ENCODE measurements at regions not wholly inside any gene's neighbourhood (a gene's known extent, or its start where the extent isn't known, plus 50 kb on each side); places are given as distances from the start of the nearest gene placed in this dataset.
"Not testable (repeated sequence)": the region's sequence is repeated elsewhere in the genome, so short reads cannot be mapped to it uniquely, and the experiment has no call there.

DNA sequence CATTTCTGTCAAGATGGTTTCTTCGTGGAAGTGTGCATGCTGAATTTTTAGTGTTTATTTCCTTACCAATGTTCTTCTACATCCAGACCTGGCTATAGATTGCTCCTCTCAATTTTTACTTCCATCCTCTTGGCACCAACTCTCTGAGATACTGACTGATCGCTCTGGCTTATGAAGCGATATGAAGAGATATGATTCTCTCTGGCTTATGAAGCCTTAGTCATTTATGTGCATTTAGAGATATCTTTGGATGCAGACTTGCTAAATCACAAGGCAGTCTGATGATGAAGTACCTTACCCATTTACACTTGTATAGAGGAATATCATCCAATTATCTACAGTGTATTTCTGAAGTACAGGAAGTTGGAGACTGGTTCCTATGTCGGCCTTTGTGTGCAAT, 295.4 kb upstream of the STXBP5 start:
- no peak for DNase-seq

DNA sequence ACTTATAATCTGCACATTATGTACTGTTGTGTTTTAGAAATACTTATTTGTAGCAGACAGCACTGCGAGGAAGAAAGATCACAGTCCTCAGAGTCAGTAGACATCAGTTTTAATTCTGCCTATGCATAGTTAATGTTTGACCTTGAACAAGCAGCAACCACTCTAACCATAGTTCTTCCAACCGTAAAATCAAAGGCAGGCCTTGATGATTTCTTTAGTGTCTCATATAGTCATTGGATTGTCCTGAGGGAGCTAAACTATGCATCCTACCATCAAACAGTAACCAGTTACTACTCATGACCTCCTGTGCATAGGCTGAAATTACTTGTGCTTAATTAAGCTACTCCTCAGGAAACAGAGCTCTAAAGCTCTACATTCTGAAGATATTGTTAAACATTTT, 294.8 kb upstream of the STXBP5 start:
- no peak for DNase-seq

DNA sequence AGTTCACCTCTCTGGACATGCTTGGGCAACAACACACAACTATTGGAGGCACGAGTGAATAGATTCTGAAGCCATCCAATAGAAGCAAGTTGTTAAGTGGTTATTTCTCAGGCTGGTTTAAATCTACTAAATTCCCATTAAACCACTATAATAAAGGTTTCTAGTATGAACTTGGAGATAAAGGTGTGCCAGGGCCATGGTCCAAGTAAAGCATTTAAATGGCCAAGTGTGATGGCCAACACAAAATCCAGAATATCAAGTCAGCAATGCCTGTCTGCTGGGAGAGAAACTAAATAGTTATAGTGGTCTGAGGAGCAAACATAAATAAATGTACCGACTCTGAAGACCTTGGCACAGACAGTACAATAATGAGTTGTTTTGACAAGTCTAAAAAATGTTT, 294.3 kb upstream of the STXBP5 start:
- DNase-seq, result no peak

DNA sequence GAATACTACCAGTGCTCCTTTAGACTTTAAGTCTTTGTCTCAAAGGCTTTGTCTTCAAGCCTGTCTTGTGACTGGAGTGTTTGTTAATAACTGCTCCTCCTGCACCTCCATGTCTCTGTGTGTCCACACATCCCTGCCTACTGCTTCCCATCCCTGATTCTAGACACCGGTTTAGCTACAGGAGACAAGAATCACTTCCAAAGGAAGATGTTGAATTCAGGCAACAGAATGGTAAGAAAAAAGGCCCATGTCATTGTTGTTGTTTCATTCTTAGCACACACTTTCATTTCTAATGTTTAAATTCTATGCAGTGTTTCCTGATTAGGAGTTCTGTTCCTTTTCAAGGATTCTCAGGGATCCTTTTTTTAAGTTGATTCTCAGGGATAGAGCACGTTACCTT, 293.6 kb upstream of the STXBP5 start:
- no peak for DNase-seq

DNA sequence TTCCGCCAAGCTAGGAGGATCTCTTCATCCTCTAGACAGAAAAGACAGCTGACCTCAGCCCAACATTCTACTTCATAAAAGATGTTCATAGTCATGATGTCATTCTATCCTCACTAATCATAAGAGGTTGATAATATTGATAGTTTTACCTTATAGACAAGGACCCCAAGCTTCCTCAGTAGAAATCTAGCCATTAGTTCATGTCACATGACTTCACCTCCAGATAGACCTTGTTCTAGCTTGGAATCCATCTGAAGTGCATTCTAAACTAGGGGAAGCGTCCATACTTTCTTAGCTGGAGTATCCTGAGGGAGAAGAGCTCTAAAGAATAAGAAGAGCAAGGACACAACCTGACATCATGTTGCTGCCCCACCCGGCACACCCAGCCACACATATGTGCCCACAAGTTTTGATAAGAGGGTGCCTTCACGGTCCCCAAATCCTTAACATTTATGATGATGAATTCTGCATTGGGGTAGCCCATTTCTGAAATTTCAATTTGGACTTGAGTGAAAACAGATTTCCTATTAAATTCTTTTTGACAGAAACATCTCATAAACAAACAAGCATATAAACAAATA, 292.5 kb upstream of the STXBP5 start:
- DNase-seq, result no peak

DNA sequence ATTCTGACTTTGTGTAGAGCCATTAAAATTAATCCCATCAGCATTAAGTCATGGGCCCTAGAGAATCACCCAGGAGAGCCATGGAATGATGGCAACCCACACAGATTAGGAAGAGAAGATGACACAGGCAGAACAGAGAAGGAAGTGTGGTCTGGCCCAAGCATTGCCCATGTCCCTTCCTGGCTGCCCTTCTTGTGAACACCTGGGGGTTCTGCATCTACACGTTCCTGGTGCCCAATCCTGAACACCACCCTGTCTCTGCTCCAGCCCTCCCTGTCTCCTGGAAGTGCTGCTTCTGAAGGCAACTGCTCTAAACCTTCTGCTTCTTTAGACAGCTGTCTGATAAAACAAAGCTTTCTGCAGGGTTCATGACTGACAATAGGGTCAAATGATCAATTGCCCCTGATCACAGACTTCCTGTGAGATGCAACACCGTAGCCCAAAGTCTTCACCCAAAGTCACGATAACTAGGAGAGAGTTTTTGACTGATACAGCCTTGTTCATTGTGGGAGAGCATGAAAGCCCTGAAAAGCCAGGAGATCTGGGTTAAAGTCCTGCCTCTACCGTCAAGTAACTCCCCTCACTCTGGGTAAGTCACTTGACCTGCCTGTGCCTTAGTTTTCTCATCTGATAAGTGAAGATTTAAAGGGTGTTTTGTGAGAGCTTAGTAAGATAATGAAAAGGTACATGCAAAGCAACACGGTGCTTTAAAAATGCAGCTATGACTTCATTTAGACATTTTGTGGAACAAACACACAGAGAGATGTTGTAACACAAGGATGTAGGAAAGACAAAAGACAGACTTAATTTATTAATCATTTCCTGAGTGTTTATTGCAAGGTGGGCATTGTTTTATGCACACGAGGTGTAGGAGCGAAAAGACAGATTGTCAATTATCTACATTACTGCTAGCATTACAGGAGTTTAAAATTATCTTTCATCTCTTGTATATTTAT, 291.2 kb upstream of the STXBP5 start:
- no peak for DNase-seq

DNA sequence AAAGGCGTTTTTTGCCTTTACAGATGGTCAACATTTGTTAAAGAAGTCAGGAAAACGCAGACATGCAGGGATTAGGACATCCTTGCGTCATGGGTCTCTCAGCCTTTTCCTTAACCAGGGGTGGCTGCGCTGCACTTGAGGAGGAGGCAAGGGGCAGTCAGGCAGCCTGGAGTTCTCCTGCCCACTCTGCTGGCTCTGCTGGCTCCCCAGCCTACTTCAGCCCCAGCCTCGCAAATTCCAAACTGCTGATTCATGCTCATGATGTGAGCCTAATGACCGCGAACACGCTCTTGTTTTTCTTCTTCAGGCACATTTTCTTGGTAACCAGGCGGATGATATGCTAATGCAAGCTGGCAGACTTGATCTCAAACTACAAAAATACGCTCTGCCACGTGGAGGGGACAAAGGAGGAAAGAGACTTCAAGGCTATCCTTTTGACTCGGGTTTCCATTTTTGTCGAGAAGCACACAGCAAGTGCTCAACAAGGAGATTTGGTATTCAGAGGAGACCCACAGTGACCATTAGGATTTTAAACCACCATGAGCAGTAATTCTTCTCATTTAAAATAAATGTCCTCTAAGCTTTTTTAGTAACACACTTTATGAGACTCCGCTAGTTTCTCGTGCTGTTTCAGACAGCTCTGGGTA, 290.3 kb upstream of the STXBP5 start:
- DNase-seq, result no peak

DNA sequence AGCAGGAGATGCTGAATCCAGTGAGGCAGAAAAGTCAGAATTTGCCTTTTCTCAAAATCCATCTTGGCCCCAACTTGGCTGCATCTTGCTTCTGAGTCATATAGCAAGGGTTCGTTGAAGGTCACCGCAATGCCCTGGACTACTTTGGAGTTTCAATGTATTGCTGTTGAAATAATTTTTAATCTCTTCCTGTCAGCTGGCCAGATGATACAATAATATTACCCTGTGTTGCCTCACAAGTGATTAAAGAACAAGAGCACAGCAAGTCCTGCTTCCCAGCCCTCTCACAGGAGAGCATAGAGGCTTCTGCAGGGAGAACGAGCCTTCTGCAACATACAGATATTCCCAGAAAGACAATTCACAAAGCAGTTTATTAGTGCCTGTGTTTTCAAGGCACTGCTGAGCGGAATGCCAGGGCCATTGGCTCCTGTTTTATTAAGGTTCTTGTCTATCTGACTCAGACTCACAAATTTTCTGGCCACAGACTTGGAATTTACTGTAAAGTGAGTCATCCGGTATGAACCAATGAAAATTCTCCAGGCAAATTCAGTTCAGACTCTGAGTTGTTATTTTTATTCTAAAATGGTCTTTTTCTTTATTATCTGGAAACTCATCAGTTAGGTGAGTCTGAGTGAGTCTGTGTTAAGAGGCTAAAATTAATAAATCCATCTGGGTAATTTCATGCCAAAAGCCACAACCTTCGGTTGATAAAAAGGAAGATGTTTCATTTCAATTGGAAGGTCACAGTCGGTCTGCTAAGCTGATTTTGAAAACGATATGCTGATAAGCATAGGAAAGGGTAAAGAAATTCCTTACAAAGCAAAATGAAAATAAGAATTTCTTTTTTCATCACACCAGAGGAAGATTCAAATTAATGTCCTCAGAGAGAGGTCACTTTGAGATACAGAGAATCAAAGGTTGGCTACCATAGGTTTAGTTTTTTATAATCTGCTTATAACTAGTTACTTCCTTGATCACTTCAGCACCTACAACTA, 289.4 kb upstream of the STXBP5 start:
- DNase-seq, result no peak

DNA sequence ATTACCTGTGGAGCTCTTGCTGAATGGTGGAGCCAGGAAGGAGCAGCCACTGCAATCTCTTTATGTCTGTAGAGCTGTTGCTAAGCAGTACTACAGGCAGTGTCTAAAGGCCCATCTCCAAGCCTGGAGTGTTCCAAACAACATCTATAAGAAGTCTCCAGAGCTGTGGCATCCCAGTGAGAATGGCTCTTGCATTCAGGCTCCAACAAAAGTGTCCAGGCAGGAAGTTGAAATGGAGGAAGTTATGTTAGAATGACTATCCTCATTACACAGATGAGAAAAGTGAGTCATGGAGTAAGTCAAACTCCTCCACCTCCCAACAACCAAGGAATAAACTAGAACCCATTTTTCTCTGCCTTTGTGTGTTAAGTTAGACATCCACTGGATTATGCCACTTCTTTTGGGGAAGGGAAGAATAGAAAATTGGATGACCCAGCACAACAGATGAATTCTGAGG, 288.5 kb upstream of the STXBP5 start:
- DNase-seq, result no peak

DNA sequence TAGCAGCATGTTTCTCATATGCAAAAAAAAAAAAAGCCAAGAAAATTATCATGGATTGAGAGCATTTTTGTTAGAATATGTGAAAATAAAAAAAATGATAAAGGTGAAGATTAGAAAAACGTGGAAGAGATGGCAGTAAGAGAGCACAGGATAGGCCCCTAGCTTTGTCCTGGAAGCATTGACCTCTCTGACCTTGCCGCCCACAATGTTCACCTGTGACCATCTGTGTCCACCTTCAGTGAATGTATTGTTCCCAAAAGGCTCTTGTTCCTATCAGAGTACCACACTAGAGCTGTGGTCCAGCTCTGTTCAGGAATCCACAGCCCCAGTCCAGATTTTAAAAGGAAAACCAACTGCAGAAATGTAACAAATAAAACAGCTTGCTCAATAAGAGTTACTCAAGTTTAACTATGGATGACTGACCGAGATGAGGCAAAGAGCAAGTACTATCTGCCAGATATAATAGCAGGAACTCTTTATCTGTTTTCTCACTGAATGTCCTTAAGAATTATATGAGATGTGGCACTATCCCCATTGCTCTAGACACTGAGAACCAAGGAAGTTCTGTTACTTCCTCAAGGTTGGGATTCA, 287.7 kb upstream of the STXBP5 start:
- DNase-seq, result no peak

DNA sequence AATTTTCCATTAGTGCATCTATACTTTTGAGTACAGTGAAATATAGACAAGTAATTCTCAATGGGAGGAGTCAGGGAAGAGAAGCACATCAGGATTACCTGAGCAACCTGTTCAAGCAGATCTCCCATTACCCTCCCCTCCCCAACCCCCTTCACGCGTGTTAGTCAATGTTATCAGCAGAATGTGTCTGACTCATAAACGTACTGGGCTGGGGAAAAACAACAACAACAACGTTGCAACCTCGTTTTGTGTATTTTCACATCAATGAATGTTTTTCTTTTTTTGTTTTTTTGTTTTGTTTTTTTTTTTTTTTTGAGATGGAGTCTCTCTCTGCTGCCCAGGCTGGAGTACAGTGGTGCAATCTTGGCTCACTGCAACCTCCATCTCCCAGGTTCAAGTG, 287.0 kb upstream of the STXBP5 start:
- no peak for DNase-seq

DNA sequence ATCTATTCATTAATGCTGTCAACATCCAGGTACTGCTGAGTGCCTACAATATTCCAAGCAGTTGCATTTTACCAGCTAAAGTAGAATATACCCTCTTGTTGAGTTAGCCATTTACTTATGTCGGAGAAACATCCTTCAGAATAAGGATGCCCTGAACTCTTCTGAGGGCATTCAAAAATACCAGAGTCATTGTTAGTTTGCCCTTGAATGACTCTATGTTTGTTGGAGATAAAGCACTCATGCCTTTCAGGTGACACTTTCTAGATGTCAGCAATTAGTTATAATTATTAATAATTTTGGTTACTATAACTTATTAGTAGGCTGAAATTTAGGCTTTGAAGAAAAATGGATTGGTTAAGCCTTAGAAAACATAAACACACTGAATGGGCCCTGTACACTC, 286.2 kb upstream of the STXBP5 start:
- no peak for DNase-seq

DNA sequence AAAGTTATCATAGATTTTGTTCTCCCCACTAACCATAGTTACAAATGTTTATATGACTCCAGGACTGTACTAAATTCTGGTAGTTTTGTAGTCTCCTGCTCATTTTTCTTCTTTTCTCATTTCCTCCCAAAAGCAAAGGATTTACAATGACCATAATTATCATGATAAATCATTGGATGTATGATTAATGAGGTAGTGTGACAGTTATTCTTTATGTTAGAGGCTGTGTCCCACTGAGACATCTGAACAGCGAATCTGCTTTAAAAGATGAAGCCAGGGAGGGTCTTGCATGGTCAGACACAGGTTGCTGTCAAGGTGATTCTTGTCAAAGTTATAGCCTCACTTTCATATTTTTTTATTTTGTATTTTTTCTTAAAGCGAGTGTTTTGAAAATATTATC, 285.2 kb upstream of the STXBP5 start:
- DNase-seq, result no peak

DNA sequence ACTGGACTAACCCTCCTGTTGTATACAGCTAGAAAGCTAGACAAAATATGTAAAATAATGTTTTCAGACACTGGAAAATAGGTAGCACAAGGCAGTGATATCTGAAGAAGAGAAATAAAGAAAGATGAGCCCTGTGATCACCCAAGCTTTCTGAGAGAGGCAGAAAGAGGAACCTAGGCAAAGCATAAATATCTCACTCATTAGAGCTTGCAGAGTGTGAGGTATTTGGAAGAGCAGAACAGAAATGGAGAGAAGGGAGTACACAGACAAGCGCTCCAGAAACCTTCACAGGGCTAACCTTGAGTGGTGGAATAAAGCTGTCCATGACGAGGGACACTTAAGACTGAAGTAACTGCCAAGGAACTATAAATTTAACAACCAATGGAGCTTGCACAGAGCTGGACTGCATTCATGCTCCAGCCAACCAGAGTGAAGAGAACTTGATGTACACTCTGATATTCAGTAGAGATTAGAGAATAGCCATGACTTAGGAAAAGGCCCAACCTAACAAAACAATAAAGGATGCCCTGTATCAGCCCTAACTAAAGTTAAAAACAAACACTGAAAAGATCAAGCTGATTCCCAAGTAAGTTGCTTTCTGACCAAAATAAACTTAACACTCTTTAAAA, 280.9 kb upstream of the STXBP5 start:
- no peak for DNase-seq

DNA sequence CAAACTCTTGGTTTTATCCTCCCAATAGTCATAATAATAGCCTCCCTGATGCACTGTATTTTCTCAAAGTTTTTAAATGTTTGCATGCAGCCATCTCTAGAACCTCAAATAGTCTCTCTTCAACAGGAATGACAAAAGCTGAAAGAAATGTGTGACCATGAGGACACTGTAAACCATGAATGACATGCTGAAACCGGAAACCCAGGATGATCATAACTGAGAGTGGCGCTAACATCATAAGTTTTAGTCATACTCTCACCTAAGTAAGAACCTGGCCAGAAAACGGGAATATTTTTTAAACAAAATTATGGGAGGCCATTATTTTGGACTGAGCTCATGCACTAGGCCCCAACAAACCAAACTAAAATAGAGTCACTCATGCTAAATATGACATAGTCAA, 278.4 kb upstream of the STXBP5 start:
- DNase-seq, result no peak

DNA sequence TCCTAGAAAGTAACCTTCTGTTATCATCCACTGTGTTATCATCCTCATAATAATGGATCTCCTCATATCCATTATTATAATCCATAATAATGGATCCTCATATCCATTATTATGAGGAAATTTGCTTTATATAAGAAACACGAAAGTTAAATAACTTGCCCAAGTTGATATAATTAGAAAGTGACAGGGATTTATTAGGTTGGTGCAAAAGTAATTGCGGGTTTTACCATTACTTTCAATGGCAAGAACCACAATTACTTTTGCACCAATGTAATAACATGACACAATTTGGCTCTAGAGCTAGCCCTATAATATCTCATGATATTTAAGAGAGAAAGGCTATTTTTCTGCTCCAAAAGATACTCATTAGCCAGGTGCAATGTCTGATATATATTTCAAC, 275.7 kb upstream of the STXBP5 start:
- no peak for DNase-seq

DNA sequence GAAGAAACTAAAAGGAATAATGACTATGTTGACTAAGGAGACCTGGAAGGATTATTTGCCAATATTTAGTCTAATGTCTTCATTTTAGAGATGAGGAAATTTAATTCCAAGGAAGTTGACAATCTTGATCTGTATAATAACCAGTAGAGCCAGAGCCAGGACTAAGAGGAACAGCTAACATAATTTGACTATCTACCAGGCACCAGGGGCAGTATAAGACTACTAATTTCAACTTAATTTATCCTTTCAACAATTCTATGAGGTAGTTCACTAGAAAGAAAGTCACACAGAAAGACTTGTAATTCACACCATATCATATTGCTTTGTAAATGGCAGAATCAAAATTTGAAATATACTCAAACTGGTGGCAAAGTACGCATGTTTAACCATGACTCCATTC, 273.0 kb upstream of the STXBP5 start:
- no peak for DNase-seq

DNA sequence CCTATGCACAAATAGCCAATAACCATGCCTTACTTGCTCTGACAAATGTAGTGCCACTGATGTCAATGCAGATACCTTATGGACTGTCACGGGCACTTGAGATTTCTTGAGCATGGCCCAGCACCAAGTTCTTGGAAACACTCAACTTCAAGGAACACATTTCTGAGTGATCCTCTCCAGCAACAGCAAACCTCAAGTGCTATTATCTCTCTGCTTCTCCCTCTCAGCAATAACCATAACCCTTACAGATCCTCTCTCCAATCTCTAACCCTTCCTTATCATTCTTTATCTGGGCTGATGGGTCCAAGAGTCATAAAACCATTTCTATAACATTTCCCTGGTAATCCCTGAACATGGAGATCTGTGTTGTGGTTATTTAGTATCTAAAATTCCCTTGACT, 266.9 kb upstream of the STXBP5 start:
- no peak for DNase-seq

DNA sequence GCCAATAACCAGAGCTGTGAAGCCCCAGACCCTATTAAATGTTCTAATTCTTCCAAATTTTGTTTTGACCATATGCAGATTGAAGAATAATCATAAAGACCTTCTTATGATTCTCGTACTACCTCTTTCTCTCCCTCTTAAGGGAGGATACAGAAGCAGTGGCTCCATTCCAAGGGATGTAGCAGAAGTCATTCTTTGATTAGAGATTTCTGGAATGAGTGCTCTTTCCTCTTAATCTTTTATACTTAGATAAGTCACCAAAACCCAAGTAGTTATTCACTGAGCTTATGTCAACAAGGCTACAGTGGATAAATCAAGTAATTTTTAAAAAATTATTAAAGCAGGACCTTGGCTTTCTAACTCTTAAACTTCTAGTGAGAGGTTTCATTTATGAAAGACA, 266.0 kb upstream of the STXBP5 start:
- DNase-seq, result no peak

DNA sequence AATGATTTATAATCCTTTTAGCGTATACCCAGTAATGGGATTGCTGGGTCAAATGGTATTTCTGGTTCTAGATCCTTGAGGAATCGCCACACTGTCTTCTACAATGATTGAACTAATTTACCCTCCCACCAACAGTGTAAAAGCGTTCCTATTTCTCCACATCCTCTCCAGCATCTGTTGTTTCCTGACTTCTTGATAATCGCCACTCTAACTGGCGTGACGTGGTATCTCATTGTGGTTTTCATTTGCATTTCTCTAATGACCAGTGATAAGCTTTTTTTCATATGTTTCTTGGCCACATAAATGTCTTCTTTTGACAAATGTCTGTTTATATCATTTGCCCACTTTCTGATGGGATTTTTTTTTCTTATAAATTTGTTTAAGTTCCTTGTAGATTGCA, 264.8 kb upstream of the STXBP5 start:
- DNase-seq, result not testable (repeated sequence)

DNA sequence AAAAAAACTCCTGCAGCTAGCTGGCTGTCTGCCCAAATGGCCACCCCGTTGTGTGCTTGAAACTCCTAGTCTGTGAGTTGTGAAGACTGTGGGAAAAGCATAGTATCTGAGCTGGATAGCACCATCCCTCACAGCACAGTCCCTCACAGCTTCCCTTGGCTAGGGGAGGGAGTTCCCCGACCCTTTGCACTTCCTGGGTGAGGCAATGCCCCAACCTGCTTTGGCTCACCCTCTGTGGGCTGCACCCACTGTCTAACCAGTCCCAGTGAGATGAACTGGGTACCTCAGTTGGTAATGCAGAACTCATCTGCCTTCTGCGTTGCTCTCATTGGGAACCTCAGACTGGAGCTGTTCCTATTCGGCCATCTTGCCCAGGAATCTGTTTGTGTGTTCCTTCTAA, 260.6 kb upstream of the STXBP5 start:
- DNase-seq, result no peak

DNA sequence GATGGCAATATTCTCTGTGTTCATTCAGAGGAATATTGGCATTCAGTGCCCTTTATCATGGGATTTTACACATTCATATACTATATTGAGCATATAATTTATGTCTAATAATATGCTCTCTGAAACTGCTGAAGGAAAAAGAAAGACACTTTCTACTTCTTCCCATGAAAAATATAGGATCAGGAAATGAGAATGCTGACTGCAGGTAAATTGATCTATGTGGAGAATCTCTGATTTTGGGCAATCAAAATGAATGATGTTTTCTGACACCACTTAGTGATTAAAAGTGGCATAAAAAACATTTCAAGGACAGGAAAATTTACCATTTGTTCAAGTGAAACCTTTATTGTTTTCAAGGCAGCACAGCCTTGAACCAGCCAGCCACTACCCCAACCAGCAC, 260.1 kb upstream of the STXBP5 start:
- no peak for DNase-seq

All from 8988T (cell line).